ENCODE measurements at regions not wholly inside any gene's neighbourhood (a gene's known extent, or its start where the extent isn't known, plus 50 kb on each side); places are given as distances from the start of the nearest gene placed in this dataset.
"Not testable (repeated sequence)": the region's sequence is repeated elsewhere in the genome, so short reads cannot be mapped to it uniquely, and the experiment has no call there.

- no peak for DNase-seq
- H3K36me3 ChIP-seq = no peaks in the 10 kb centered on the region
- no peak for ATAC-seq
- no peak overlapping the region for H3K4me3 ChIP-seq
- no peaks in the 10 kb centered on the region for H3K4me1 ChIP-seq
- no peak for TF ChIP-seq CTCF (IDR thresholded peaks at IDR 0.05)
- no peaks in the 10 kb centered on the region for H3K27me3 ChIP-seq
- H3K27ac ChIP-seq = no peak overlapping the region
- intact Hi-C loops (cut with DNase I) = no loop called here
- 88 to 91% methylated on average over 2 of the region's 2 CpGs for WGBS, 2 donors
- no peaks in the 10 kb centered on the region for H3K9me3 ChIP-seq
These were observed 93.9 kb upstream of the CTSV start for GRCh38 chr9:97132865-97133264.

DNA sequence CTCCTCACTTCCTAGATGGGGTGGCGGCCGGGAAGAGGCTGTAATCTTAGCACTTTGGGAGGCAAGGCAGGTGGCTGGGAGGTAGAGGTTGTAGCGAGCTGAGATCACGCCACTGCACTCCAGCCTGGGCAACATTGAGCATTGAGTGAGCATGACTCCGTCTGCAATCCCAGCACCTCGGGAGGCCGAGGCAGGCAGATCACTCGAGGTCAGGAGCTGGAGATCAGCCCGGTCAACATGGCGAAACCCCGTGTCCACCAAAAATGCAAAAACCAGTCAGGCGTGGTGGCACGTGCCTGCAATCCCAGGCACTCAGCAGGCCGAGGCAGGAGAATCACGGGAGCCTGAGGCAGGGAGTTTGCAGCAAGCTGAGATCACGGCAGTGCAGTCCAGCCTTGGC is 91.9 kb upstream of the CTSV start:
- DNase-seq; H3K36me3 ChIP-seq; H3K27me3 ChIP-seq; H3K27ac ChIP-seq; H3K4me1 ChIP-seq; intact Hi-C loops (cut with DNase I); H3K4me3 ChIP-seq; H3K9me3 ChIP-seq; ATAC-seq: not testable (repeated sequence)
- WGBS, 2 donors = 93 to 94% methylated on average over 16 of the region's 16 CpGs

DNA sequence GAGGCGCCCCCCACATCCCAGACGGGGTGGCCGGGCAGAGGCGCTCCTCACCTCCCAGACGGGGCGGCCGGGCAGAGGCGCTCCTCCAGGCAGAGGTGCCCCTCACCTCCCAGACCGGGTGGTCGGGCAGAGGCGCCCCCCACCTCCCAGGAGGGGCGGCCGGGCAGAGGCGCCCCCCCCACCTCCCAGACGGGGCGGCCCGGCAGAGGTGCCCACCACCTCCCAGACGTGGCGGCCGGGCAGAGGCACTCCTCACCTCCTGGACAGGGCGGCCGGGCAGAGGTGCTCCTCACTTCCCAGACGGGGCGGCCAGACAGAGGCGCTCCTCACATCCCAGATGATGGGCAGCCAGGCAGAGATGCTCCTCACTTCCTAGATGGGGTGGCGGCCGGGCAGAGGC is 91.4 kb upstream of the CTSV start:
- intact Hi-C loops (cut with DNase I); H3K9me3 ChIP-seq; H3K27me3 ChIP-seq; DNase-seq; ATAC-seq; H3K4me3 ChIP-seq; H3K4me1 ChIP-seq; H3K27ac ChIP-seq; H3K36me3 ChIP-seq: not testable (repeated sequence)
- WGBS, 2 donors = 94 to 96% methylated on average over 22 to 27 of the region's 27 CpGs

DNA sequence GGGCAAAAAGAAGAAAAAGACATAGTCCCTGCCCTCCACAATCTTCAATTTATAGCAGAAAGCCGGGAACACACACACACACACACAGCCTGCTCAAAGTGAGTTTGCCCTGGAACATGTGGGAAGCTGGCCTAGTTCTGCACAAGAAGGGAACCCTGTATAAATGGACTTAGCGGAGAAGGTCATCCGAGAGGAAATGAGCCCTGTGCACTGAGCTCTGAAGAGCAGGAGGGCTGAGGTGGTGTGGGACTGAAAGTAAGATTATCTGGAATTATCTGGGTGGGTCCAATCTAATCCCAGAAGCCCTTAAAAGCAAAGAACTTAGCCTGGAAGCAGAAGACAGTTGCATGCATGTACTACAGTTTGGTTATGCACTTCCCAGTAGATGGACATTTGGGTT is 90.0 kb upstream of the CTSV start:
- 94% methylated on average over 3 of the region's 3 CpGs for WGBS, 2 donors
- ATAC-seq (no peak), DNase-seq (no peak)
- H3K9me3 ChIP-seq = no peaks in the 10 kb centered on the region
- H3K27me3 ChIP-seq = no peaks in the 10 kb centered on the region
- H3K4me1 ChIP-seq = no peaks in the 10 kb centered on the region
- H3K4me3 ChIP-seq = no peak overlapping the region
- intact Hi-C loops (cut with DNase I) = no loop called here
- TF ChIP-seq CTCF (IDR thresholded peaks at IDR 0.05) = no peak
- H3K36me3 ChIP-seq = no peaks in the 10 kb centered on the region
- H3K27ac ChIP-seq = no peak overlapping the region

DNA sequence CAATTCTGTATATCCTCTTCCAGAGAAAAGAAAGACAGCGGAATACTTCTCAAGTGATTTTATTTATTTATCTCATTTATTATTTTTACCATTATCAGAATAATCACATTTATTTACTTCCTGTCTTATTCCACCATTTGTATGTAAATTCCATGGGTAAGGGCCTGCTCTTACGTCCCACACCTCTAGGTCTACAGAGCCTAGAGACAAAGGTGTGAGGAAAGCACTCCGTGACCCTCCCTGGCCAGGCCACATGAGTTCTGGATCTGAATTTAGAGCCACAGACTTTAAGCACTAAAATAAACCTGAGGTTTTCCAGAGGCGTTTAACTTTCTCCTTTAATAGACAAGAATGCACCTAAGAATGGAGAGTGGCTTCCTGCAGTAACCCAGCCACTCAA is 85.3 kb upstream of the CTSV start:
- no peak for TF ChIP-seq CTCF (IDR thresholded peaks at IDR 0.05)
- DNase-seq = no peak
- intact Hi-C loops (cut with DNase I) = no loop called here
- no peaks in the 10 kb centered on the region for H3K36me3 ChIP-seq
- H3K4me1 ChIP-seq = no peaks in the 10 kb centered on the region
- no peak overlapping the region for H3K27ac ChIP-seq
- H3K27me3 ChIP-seq = no peaks in the 10 kb centered on the region
- peaks cover 0 to 4% (median 0%) of the 10 kb centered on the region in 11 donors for H3K9me3 ChIP-seq
- ATAC-seq = no peak
- WGBS, 2 donors = 59 to 75% methylated on average over 4 of the region's 4 CpGs
- no peak overlapping the region for H3K4me3 ChIP-seq

GRCh38 chr9:97110696-97111095 is 71.8 kb upstream of the CTSV start:
- Histone ChIP-seq H3K4me1 (no peaks in the 10 kb centered on the region), H3K27ac (no peak overlapping the region), H3K36me3 (no peaks in the 10 kb centered on the region), H3K4me3 (no peak overlapping the region), H3K9me3 (no peaks in the 10 kb centered on the region), H3K27me3 (peaks cover 0 to 18% (median 0%) of the 10 kb centered on the region in 7 donors)
- DNase-seq = no peak
- WGBS, 2 donors = 73 to 95% methylated on average over 2 of the region's 2 CpGs
- ATAC-seq = no peak
- intact Hi-C loops (cut with DNase I) = no loop called here
- TF ChIP-seq CTCF (IDR thresholded peaks at IDR 0.05) = no peak

All from heart right ventricle (tissue), 16 donors.